ENCODE measurements at regions not wholly inside any gene's neighbourhood (a gene's known extent, or its start where the extent isn't known, plus 50 kb on each side); places are given as distances from the start of the nearest gene placed in this dataset.

GRCh38 chr5:136525597-136525996, 160.3 kb upstream of the TRPC7 start:
- no peak for TF ChIP-seq POLR2AphosphoS5 (IDR thresholded peaks at IDR 0.05; ENCODE audit: low read depth, low read length)
- TF ChIP-seq SIN3A (IDR thresholded peaks at IDR 0.05; ENCODE audit: borderline replicate concordance, insufficient read depth, low read length): no peak
- TF ChIP-seq REST (IDR thresholded peaks at IDR 0.05; ENCODE audit: insufficient read depth in 1 of 2, low read depth in 2 of 2, low read length in 2 of 2): no peak
- no peak for TF ChIP-seq FOXP2 (optimal IDR thresholded peaks at IDR 0.05; ENCODE audit: borderline replicate concordance, extremely low read depth, extremely low read length, insufficient read depth)
- no peak for TF ChIP-seq TAF1 (IDR thresholded peaks at IDR 0.05; ENCODE audit: borderline replicate concordance, insufficient read depth, low read length)

DNA sequence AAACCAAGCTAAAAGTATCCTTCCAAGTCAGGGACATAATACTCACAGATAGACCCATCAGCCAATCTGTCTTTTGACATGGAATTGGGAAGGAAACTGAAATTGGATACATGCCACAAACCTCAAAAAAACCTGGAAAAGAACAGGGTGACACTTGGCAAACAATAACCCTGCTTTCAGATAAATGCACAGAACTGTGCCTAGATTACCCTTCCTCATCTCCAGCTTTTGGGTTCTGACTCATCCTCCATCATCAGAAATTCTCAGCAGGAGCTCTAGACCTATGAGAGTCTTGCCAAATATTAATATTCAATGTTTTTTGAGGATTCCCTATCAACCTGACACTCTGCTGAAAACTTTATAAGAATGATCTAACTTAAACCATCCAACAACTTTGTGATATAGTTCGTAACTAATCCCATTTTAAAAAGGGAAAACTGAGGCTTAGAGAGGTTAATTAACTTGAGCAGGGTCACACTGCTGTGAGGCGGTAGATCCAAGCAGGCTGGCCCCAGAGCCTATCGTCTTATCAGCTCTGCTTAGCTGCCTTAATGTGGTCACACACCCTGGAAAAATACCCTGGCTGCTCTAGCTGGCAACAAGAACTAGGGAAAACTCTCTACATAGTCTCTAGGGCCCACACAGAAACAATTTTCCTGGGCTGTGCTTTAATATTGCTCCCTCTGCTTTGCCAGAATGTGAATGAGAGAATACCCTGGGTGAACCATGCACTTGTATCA, 157.0 kb upstream of the TRPC7 start:
- TF ChIP-seq TAF1 (IDR thresholded peaks at IDR 0.05; ENCODE audit: borderline replicate concordance, insufficient read depth, low read length) (no peak), FOXP2 (optimal IDR thresholded peaks at IDR 0.05; ENCODE audit: borderline replicate concordance, extremely low read depth, extremely low read length, insufficient read depth) (no peak)

GRCh38 chr5:136521696-136522095, 156.4 kb upstream of the TRPC7 start:
- no peak for TF ChIP-seq FOXP2 (optimal IDR thresholded peaks at IDR 0.05; ENCODE audit: borderline replicate concordance, extremely low read depth, extremely low read length, insufficient read depth)
- TF ChIP-seq SIN3A (IDR thresholded peaks at IDR 0.05; ENCODE audit: borderline replicate concordance, insufficient read depth, low read length): no peak
- no peak for TF ChIP-seq POLR2AphosphoS5 (IDR thresholded peaks at IDR 0.05; ENCODE audit: low read depth, low read length)
- no peak for TF ChIP-seq TAF1 (IDR thresholded peaks at IDR 0.05; ENCODE audit: borderline replicate concordance, insufficient read depth, low read length)
- TF ChIP-seq REST (IDR thresholded peaks at IDR 0.05; ENCODE audit: insufficient read depth in 1 of 2, low read depth in 2 of 2, low read length in 2 of 2): no peak

GRCh38 chr5:136518814-136519213, 153.5 kb upstream of the TRPC7 start:
- TF ChIP-seq TAF1 (IDR thresholded peaks at IDR 0.05; ENCODE audit: borderline replicate concordance, insufficient read depth, low read length) (no peak), REST (IDR thresholded peaks at IDR 0.05; ENCODE audit: insufficient read depth in 1 of 2, low read depth in 2 of 2, low read length in 2 of 2) (no peak), FOXP2 (optimal IDR thresholded peaks at IDR 0.05; ENCODE audit: borderline replicate concordance, extremely low read depth, extremely low read length, insufficient read depth) (no peak), SIN3A (IDR thresholded peaks at IDR 0.05; ENCODE audit: borderline replicate concordance, insufficient read depth, low read length) (no peak), POLR2AphosphoS5 (IDR thresholded peaks at IDR 0.05; ENCODE audit: low read depth, low read length) (no peak)

GRCh38 chr5:136518174-136518573, 152.8 kb upstream of the TRPC7 start:
- TF ChIP-seq FOXP2 (optimal IDR thresholded peaks at IDR 0.05; ENCODE audit: borderline replicate concordance, extremely low read depth, extremely low read length, insufficient read depth) (no peak), POLR2AphosphoS5 (IDR thresholded peaks at IDR 0.05; ENCODE audit: low read depth, low read length) (no peak), SIN3A (IDR thresholded peaks at IDR 0.05; ENCODE audit: borderline replicate concordance, insufficient read depth, low read length) (no peak), TAF1 (IDR thresholded peaks at IDR 0.05; ENCODE audit: borderline replicate concordance, insufficient read depth, low read length) (no peak)

DNA sequence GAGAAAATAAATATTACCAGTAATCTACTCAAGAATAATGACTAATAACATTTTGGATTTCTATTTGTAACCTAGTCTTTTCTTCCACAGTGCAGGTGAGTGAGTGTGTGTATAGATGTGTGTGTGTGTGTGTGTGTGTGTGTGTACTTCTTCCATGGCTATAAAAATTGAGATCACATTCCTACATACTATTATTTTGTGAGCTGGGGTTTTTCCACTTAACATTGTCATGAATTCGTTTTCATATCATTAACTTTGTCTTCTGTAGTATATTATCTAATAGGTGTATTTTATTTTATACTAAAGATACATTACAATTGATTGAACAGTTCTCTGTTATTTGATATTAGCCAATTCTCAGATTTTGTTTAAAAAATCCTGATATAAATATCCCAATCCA, 152.4 kb upstream of the TRPC7 start:
- TF ChIP-seq POLR2AphosphoS5 (IDR thresholded peaks at IDR 0.05; ENCODE audit: low read depth, low read length) (no peak), REST (IDR thresholded peaks at IDR 0.05; ENCODE audit: insufficient read depth in 1 of 2, low read depth in 2 of 2, low read length in 2 of 2) (no peak), FOXP2 (optimal IDR thresholded peaks at IDR 0.05; ENCODE audit: borderline replicate concordance, extremely low read depth, extremely low read length, insufficient read depth) (no peak), TAF1 (IDR thresholded peaks at IDR 0.05; ENCODE audit: borderline replicate concordance, insufficient read depth, low read length) (no peak)
